GM18498 (cell line): ENCODE measurements at regions not wholly inside any gene's neighbourhood (a gene's known extent, or its start where the extent isn't known, plus 50 kb on each side); places are given as distances from the start of the nearest gene placed in this dataset.
"Not testable (repeated sequence)": the region's sequence is repeated elsewhere in the genome, so short reads cannot be mapped to it uniquely, and the experiment has no call there.

Experiments
- ATAC-seq: cut with Tn5 transposase; IDR thresholded peaks from one replicate; pipeline ENCODE4 v1.9.1; 2021; ENCODE audit warnings: mild to moderate bottlenecking, moderate library complexity; ENCODE audit not compliant: unreplicated experiment

DNA sequence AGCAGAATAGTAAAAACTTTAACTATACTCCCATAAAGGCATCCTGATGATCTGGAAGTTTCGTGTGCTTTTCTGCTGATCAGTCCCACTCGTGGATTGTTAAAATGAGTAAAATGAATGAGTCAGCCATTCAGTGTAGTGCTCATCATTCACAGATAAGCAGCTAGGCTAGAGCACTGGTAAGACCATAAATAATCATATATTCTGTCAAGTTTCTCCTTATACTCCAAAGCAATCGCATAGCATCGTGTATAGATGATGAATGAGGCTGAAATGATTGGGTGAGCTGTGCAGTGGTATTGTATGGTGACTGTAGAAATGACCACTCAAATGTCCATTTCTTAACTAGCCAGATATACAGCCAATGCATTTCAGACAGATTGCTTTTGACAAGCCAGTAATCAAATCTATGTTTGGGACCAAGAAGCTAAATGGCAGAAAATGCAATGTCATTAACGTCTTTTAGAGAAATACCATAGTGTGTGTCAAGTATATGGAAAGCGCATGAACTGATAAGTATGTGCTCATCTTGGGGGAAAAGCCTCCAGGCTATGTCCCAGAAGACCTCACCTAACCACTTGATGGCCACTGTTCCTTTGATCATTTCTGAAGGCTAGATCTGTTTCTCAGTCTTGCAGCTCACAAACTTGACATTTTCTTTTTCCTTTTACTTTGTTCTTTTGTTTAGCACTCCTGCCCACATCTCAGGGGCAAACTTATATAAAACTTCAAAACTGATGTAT lies 227.2 kb upstream of the FAM3C start:
- no peak for ATAC-seq

DNA sequence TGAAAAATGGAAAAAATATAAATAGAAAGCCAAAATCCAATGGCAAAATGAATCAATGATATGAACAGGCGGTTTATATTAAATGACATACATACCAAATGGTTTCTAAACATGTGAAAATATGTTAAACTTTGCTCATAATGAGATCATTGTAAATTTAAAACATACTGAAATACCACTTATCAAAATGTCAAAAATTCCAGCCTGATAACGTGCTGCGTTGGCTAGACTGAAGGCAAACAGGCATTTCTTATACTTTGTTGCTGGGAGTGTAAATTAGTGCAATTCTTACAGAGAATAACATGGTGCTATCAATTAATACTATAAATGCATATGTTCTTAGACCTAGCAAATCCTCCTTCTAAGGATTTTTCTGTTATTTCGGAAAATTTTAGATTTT lies 225.8 kb upstream of the FAM3C start:
- no peak for ATAC-seq

DNA sequence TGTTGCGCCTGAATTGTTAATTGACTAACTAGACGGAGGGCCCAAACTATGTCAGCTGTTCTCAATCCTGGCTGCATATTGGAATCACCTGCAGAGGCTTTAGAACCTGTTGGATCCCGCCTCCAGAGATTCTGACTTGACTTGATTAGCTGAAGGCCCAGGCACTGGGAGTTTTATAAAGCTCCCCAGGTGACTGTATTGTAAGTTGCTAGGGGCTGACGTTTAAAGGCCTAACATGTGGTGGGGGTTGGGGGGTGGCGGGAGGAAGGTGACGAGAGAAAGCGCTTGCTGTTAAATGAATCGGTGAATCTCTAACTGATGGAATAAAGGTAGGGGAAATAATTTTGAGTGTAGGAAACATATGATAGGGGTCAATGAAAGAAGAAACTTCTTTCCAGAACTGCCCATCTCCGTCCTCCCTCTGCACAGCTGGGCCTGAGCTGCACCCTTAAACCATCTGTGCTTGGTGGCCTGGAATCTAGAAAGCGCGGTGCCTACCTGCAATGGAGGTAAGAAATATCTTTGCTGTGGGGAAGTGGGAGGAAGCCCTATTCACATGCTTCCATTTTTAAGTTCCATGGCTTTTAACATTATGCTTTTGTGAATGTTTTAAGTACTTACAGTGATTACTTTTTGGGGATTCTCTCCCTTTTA lies 225.0 kb upstream of the FAM3C start:
- no peak for ATAC-seq

DNA sequence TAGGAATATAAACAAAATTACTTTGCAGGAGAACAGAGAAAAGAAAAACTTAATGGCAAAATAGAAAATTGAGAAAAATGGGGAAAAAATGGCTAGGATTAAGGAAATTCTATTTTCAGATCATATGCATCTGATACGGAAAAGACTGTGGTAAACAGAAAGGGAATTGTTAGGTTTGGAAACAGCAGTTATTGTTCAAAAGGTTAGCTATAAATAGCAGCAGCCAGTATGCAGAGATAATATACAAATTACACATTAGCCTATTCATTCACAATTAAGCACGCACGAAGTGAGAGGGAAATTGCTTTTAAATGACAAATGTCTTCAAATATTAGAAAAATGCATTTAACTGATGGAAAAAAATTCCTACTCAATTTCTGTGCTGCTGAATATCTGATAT lies 224.1 kb upstream of the FAM3C start:
- ATAC-seq = no peak

DNA sequence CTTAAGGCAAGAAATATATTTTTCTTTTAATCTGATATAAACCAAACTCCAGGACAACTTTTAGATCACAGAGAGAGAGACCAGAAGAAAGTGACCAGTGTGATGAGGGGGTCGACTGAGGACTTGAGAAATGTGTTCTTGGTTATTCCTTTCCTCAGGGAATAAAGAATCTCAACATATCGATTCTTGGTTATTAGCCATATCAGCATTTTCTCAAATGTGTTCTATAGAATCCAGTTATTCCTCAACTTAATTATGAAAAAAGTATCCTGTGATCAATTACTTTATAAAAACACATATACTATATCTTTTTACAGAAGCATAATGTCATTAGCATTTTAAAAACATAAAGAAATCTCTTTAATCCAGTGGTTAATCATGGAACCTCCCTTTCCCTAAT lies 222.1 kb upstream of the FAM3C start:
- ATAC-seq = no peak

DNA sequence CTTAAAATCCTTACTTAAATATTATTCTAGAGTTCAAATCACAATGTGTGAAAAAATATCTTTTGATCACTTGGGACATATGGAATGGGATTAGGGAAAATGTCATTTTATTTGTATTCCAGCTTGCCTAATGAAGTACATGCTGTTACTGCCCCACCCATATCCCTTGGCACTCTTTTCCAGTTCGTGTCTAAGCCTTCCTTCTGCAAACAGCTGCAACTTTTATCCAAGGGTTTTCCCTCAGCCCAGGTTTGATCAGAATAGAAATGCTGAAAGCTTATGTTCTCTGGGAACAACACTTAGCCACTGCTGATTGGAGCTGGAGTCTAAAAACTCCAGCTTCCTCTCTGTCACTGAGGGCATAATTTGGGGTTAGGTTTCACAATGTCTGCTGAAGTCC lies 214.1 kb upstream of the FAM3C start:
- no peak for ATAC-seq

DNA sequence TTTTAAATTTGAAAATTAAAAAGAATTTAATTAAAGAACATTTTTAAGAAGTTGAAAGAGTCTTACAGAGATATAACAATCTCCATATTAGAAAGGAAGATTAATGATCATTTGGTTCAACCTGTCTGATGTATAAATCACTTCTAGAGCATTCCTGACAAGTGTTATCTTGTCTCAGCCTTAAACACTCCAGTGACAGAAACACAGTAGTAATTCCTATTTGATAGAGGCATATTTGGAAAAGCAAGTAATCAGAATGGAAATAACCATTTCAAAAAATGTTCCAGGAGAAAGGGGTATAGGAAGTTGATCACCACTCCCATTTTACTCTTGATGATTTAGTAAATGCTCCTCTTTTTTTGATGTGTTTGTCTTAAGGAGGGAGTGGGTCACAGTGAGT lies 213.1 kb upstream of the FAM3C start:
- no peak for ATAC-seq

DNA sequence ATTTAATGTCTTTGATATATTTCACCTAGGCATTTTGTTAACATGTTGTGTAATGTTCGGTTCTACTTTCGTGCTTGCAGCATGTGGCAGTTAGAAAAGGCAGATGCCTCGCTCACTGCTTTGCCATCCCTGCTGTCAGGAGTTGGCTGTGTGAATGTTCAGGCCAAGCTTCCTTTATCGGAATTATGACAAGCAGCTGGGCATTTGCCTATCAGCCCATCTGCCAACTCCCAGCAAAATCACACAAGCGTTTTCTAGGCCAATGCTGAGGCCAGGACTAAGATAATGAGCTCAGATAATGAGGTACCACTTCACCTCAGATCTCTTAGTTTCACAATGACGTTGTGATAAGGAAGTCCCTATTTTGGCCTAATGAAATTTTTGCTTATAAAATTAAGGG lies 212.7 kb upstream of the FAM3C start:
- no peak for ATAC-seq

DNA sequence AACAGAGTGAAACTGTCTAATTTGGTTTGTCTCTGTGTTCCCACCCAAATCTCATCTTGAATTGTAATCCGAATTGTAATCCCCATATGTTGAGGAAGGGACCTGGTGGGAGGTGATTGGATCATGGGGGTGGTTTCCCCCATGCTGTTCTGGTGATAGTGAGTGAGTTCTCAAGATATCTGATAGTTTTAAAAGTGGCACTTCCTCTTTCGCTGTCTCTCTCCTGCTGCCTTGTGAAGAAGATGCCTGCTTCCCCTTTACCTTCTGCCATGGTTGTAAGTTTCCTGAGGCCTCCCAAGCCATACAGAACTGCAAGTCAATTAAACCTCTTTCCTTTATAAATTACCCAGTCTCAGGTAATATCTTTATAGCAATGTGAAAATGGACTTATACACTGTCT lies 212.1 kb upstream of the FAM3C start:
- not testable (repeated sequence) for ATAC-seq

DNA sequence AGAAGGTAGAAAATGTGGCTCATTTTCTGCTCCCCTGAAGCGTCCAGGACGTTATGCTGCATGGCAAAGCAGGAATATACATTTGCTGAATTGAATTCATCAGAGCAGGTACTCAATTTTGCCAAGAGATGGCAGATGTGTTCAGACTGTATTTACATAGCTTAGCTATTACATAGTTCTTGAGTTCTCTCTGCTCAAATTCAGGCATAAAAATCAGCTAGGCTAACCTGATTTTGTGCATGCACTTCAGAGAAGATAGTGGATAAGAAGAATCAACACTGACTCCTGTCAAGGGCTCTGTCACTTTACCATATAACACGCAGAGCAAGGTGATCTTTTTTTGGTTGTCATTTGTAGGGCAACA lies 209.2 kb upstream of the FAM3C start:
- no peak for ATAC-seq

DNA sequence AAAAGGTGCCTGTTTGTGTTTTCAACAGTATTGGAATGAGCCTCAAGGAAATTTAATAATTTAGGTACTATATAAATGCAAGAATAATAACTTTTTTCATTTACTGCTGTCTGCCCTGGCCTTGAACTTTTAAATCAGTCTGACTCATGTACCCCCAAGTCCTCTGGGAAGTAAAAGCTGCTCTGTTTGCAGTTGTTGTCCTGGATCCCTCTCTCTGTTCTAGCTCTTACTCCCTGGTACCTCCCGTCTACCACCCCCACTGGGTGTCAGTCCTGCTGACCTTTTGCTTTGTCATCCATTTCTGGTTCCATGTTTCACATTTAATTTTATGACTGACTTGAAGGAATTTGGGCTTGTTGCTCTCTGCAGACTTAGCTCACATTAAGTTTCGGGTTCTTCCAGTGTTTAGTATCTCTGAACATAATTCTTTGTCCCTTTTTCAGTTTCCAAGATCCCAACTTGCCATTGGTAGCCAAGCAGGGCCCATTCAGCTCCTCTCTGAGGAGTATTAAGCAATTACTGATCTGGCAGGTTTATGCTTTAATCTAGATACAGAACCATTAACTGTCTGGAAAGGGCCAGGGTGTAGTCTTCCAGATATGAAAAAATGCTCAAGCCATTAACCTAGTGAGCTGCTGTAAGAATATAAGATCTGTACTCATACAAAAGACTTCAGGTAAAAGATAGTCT lies 208.7 kb upstream of the FAM3C start:
- ATAC-seq = no peak

DNA sequence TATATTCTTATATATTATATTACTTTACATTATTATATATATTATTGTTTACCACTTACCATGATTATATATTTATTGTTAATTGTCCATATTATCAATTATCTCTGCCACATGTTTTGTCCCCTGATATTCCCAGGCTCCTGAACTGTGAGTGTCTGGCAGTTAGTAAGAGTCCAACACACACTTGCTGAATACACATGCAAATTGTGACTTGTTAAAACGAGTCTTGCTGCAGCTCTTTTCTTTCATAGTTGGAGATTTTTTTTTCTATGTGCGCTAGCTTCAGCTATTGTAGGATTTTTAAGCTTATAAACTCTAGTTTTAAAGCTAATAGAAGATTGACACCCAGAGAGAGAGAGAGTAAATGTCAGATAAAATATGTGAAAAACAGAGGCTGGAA lies 207.8 kb upstream of the FAM3C start:
- ATAC-seq = no peak

DNA sequence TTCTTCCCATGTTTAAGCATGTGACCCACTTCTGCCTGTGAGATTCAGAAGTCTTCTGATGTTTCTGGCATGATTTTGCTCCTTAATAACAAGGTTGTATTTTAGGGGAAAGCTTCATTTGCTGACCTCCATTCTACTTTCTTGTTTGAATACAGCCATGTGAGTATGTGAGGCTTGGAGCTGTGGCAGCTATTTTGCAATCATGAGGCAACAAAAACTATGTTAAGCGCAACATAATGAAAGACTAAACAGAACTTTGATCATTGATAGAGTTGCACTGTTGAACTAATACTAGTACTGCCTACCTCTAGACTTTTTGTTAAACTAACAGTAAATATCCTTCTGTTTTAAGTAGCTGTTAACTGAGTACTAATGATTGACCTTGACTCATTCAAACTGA lies 203.8 kb upstream of the FAM3C start:
- ATAC-seq = no peak

DNA sequence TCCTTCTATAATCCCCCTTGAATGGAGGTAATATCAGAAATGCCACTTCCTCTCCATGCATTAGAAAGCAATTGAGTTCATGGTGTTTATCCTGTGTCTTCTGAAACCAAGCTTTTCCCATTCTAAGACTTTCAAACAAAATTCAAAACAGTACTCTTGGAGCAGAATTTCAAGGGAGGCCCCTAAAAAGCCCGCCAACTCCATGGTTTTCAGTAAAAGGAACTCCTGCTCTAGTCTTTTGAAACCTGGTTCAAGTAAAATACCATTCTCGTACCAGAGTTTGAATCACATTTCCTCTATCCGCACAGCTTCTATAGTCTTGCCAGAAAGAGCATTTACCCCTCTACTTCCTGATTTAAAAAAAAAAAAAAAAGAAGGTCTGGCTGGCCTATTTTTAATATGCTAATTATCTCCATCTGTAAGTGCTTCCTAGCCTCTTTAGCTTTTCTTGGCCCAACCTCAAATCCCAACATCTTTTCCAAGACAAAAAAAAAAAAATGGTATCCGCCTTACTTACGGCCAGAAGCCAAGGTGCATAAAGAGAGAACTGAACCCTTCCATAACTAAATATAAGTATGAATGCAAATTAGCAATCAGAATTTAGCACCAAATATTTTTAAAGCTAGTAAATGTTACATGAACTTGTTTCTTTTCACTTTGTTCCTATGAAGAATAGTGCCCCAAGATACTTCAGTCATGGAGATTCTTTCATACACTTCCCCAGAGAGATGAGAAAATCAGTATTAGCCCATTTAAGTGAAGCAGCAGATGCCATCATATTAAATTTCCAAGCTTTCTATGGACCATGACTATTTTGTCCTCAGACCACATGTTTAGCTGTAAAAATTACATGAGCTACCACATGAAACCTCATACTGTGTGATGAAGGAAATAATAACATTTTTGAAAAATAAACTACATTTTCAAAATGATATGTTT lies 199.9 kb upstream of the FAM3C start:
- no peak for ATAC-seq

DNA sequence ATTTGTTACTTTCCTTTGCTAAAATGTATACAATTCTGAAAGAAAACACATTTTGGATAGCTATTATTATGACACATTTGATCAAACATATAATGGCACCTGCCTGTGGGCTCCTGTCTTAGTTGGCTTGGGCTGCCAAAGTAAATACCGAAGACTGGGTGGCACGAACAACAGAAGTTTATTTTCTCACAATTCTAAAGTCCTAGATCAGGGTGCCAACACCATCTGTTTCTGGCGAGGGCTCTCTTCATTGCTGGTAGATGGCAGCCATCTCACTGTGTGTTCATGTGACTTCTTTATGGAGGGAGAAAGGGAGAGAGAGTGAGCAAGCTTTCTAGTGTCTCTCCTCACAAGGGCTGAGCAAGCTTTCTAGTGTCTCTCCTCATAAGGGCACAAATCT lies 195.8 kb upstream of the FAM3C start:
- ATAC-seq = no peak

DNA sequence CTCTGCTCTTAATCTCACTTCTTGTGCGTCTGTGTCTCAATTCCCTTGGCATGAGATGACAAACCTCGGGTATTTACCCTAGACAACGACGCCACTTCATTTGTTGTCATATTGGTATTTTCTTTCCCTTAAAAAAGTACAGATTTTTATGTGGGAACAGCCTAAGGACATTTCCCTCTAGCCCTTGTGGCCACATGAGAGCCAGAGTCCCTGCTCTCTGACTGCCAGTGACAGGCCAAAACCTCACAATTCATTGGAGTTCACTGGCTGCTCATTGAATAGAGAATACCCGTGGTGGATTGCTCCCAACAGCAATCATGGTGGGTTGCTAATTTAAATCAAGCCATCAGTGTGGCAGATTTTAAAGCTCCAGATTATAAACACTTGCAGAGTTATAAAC lies 191.3 kb upstream of the FAM3C start:
- no peak for ATAC-seq

DNA sequence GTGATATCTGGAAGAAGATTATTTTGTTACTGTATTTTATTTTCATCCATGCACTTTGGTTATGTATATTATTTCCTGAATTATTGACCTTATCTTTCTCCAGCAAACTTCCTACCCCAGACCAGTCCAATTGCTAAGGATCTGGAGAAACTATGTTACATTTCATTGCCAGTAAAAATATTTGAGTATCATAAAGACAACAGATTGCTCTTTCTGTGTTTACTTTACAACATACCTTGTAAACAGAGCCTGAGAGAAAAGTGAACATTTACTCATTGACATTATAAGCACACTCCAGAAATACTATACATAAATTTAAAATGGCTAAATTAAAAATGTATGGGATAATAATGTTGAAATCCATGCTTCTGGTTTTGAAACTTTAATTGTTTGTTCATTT lies 186.2 kb upstream of the FAM3C start:
- ATAC-seq = no peak

DNA sequence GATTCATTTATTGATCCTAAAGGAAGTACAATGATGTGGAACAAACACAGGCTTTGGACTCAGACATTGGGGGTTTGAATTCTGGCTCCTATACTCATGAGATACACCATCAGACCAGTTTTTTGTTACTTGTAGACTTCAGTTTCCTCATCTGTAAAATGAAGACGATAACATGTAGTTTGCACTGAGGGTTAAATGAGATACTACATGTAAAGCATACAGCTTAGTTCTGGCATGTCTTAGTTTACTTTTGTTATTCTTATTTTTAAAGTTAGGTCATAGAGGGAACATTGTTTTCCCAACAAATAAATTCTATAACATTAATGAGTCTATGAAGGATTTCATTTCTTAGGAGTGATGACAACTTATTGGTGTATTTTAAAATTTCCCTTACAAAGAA lies 183.5 kb upstream of the FAM3C start:
- no peak for ATAC-seq

DNA sequence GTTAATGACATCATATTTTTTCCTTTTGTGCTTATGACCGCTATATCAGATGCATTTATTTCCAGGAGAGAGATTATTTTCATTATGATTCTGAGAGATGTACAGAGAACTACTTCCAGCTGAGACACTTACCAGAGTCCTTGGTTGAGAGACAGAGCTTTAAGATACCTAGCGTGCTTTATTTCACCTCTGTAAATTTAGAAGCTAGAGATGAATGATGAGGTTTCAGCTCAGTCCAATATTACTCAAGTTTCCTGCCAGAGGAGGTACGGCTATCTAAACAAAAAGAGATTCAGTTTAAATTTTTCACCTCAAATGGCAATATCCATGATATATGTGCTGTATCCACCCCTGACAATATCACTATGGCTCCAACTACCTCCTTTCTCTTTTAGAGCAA lies 182.6 kb upstream of the FAM3C start:
- ATAC-seq = no peak

DNA sequence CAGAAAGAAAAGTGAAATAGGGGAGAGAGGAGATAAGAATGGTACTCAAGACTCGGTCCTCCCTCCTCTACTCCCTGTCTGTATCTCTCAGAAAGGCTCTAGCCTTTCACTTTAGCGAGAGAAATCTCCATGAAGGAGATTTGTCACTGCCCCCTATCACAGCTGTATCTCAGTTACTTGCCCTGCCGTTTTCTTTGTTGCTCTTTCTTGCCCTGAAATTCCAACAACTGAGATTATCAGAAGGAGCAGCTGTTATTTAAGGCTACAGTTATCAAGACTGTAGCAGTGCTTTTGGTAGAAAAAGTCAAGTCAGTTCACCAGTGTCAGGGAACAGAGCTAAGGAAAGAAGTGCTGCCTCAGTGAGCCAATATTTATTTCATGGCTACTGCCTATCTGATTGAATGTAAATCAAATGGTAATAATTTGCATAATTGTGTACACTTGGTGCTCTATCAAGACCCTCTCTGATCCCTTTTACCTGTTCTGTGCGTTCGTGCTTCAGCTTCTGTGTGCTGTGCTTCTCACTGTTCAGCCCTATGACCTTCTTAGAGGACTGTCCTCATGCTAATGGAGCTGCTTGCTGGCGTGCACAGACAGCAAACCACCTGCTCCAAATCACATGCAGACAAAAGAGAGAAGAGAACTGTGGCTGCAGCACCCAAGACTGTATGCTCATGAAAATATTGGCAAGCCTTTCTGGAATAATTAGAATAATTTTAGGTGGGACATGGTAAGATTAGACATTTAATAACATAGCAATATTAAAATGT lies 180.2 kb upstream of the FAM3C start:
- ATAC-seq = no peak
